Liver (tissue), 3 donors: ENCODE measurements at regions not wholly inside any gene's neighbourhood (a gene's known extent, or its start where the extent isn't known, plus 50 kb on each side); places are given as distances from the start of the nearest gene placed in this dataset.

Experiments
- CTCF ChIP-seq: fragments of 150-350 bp; IDR thresholded peaks from 2 replicates; pipeline ENCODE4 v1.5.1; 2017; ENCODE audit warnings: improper control_type of control experiment, low read depth, low read length; ENCODE audit not compliant: missing input control
- JUND ChIP-seq, 2 donors: IDR thresholded peaks; 2 replicates each; pipeline ENCODE4 v1.6.1; 2016; ENCODE audit warnings: antibody characterized with exemption in 2 of 2
- donor health status: healthy.
- donor health status: healthy.

GRCh38 chr4:120319046-120319767, 252.6 kb upstream of the MAD2L1 start:
- TF ChIP-seq CTCF (no peak), JUND (IDR thresholded peaks at IDR 0.05) (no peak)
